Colonic mucosa (tissue), 4 donors: ENCODE measurements at regions not wholly inside any gene's neighbourhood (a gene's known extent, or its start where the extent isn't known, plus 50 kb on each side); places are given as distances from the start of the nearest gene placed in this dataset.

ENCODE experiments used
- DNase-seq: peaks from one replicate; pipeline ENCODE4 v3.0.0-alpha.2; 2020
- H3K27ac ChIP-seq: fragments of 200-600 bp; one replicate; pipeline ENCODE4 v1.8.0; 2021
- H3K27me3 ChIP-seq: fragments of 200-600 bp; one replicate; pipeline ENCODE4 v1.8.0; 2021
- H3K36me3 ChIP-seq: fragments of 200-600 bp; one replicate; pipeline ENCODE4 v1.8.0; 2021
- H3K4me1 ChIP-seq: fragments of 200-600 bp; one replicate; pipeline ENCODE4 v1.8.0; 2021; ENCODE audit warnings: mild to moderate bottlenecking
- H3K4me3 ChIP-seq: fragments of 200-600 bp; one replicate; pipeline ENCODE4 v1.8.0; 2021
- H3K9ac ChIP-seq, 2 donors: one replicate each; pipeline ENCODE4 v1.7.0; 2013; ENCODE audit warnings: control low read depth in 2 of 2, low read depth in 2 of 2, low read length in 2 of 2
- H3K9me3 ChIP-seq: fragments of 200-600 bp; one replicate; pipeline ENCODE4 v1.8.0; 2021
- CTCF ChIP-seq: fragments of 200-600 bp; IDR thresholded peaks from one replicate; pipeline ENCODE4 v1.8.0; 2022; ENCODE audit warnings: antibody characterized with exemption, mild to moderate bottlenecking
- intact Hi-C: fragments of 100-400 bp; cut with DNase I; formaldehyde crosslinking; loops from one replicate; pipeline ENCODE4 v1.14.1; 2022
- donor health status: healthy.
- donor health status: DM: no; HTN: no; CAD: no.
- donor health status: DM: no; HTN: no; CAD: no.

DNA sequence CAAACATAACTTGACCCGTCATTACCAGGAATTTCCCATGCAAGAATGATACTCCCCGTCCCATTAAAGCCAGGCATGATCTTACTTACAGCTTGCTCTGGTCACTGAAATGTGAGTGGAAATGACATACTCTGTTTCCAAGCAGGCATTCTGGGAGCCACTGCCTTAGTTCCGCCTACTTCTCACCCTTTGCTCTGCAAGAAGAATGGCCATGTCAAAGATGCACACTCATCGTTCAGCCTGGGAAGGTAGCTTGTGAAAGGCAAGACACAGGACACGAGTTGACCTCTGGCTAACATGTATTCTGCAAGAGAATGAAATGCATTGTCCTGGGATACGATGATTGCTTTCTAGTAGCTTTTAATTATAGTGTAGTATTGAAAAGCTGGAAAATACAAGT is 1144.4 kb downstream of the NLGN4X start:
- H3K9ac ChIP-seq: no peak overlapping the region
- intact Hi-C loops: no loop called here
- no peak for TF ChIP-seq CTCF
- no peak overlapping the region for H3K27ac ChIP-seq
- no peaks in the 10 kb centered on the region for H3K4me1 ChIP-seq
- DNase-seq: no peak
- no peaks in the 10 kb centered on the region for H3K27me3 ChIP-seq
- no peak overlapping the region for H3K4me3 ChIP-seq
- H3K36me3 ChIP-seq: no peaks in the 10 kb centered on the region
- H3K9me3 ChIP-seq: no peaks in the 10 kb centered on the region

GRCh38 chrX:5082705-5083104 is 1146.0 kb downstream of the NLGN4X start:
- DNase-seq: no peak
- H3K27me3 ChIP-seq: no peaks in the 10 kb centered on the region
- no peaks in the 10 kb centered on the region for H3K9me3 ChIP-seq
- no peaks in the 10 kb centered on the region for H3K36me3 ChIP-seq
- intact Hi-C loops: no loop called here
- no peak overlapping the region for H3K4me3 ChIP-seq
- TF ChIP-seq CTCF: no peak
- no peaks in the 10 kb centered on the region for H3K4me1 ChIP-seq
- no peak overlapping the region for H3K27ac ChIP-seq
- H3K9ac ChIP-seq: no peak overlapping the region

- H3K36me3 ChIP-seq: no peaks in the 10 kb centered on the region
- no peak overlapping the region for H3K9ac ChIP-seq
- no peak overlapping the region for H3K4me3 ChIP-seq
- H3K27ac ChIP-seq: no peak overlapping the region
- no peaks in the 10 kb centered on the region for H3K4me1 ChIP-seq
- intact Hi-C loops: no loop called here
- H3K9me3 ChIP-seq: no peaks in the 10 kb centered on the region
- no peaks in the 10 kb centered on the region for H3K27me3 ChIP-seq
- no peak for DNase-seq
- TF ChIP-seq CTCF: no peak
Measured at GRCh38 chrX:5080791-5081190, 1147.9 kb downstream of the NLGN4X start.

- Histone ChIP-seq H3K9me3 (no peaks in the 10 kb centered on the region), H3K4me1 (no peaks in the 10 kb centered on the region), H3K4me3 (no peak overlapping the region), H3K27ac (no peak overlapping the region), H3K36me3 (no peaks in the 10 kb centered on the region), H3K27me3 (no peaks in the 10 kb centered on the region), H3K9ac (no peak overlapping the region)
- no peak for DNase-seq
- TF ChIP-seq CTCF: no peak
- intact Hi-C loops: no loop called here
Measured at GRCh38 chrX:5068550-5068949, 1160.1 kb downstream of the NLGN4X start.

DNA sequence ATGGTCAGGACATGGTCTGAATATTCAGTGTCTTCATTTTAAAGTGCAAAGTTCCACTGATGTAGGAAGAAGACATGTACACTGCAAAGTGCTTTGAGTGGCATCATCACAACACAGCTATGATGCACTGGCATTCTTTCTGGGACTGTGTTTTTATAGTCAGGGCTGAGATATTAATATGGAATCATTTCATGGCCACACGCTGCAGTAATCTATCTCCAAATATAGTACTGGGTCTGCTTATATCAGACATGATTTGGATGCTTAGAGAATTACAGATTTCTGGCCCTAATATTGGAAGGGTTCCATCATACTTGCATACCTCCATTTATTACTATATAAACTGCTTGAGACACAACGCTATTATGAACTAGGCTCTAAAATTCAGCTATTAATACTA is 1170.9 kb downstream of the NLGN4X start:
- no peak for DNase-seq
- Histone ChIP-seq H3K27ac (no peak overlapping the region), H3K9me3 (no peaks in the 10 kb centered on the region), H3K9ac (no peak overlapping the region), H3K4me3 (no peak overlapping the region), H3K36me3 (no peaks in the 10 kb centered on the region), H3K4me1 (no peaks in the 10 kb centered on the region), H3K27me3 (no peaks in the 10 kb centered on the region)
- TF ChIP-seq CTCF: no peak
- intact Hi-C loops: no loop called here

- Histone ChIP-seq H3K9me3 (no peaks in the 10 kb centered on the region), H3K9ac (no peak overlapping the region), H3K27me3 (no peaks in the 10 kb centered on the region), H3K4me3 (no peak overlapping the region), H3K4me1 (no peaks in the 10 kb centered on the region), H3K36me3 (no peaks in the 10 kb centered on the region), H3K27ac (no peak overlapping the region)
- intact Hi-C loops: no loop called here
- DNase-seq: no peak
- no peak for TF ChIP-seq CTCF
Measured at GRCh38 chrX:5054852-5055251, 1173.8 kb downstream of the NLGN4X start.
